IMR-90 (cell line): ENCODE measurements at regions not wholly inside any gene's neighbourhood (a gene's known extent, or its start where the extent isn't known, plus 50 kb on each side); places are given as distances from the start of the nearest gene placed in this dataset.

Experiments
- CEBPB ChIP-seq: IDR thresholded peaks from 2 replicates; pipeline ENCODE4 v1.6.1; 2012; ENCODE audit warnings: low read depth, low read length, improper control_type of control experiment
- FOS ChIP-seq: fragments of 150-350 bp; IDR thresholded peaks from 2 replicates; pipeline ENCODE4 v1.6.1; 2016; ENCODE audit warnings: low read depth, low read length
- POLR2A ChIP-seq: IDR thresholded peaks from 2 replicates; pipeline ENCODE4 v1.6.1; 2012; ENCODE audit warnings: mild to moderate bottlenecking, low read depth, low read length
- RFX5 ChIP-seq: IDR thresholded peaks from 2 replicates; pipeline ENCODE4 v1.8.0; 2012; ENCODE audit warnings: low read depth, mild to moderate bottlenecking, low read length, moderate library complexity
- TF ChIP-seq, protein P1 (sequence below): conservative IDR thresholded peaks from 2 replicates; pipeline ENCODE4 v1.5.1; 2012; ENCODE audit warnings: mild to moderate bottlenecking, low read depth, low read length, improper control_type of control experiment

DNA sequence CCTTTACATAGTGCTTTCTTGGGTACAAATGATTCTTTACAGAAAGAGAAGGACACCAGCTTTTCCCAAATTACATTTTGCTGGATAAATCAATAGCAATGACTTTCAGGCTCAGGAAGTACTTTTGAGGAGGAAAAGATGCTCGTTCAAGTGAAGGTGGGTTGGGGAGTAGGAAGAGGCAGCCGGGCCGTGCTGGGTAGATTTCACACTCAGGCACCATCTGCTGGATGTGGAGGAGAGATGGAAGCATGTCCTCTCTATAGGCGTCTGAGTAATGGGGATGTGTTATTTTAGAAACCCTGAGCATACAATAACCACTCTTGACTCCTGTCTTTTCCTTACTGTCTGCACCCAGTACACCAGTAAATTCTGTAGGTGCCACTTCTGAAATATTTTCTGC, 152.3 kb upstream of the LARGE1 start:
- no peak for TF ChIP-seq CEBPB
- no peak for TF ChIP-seq POLR2A
- TF ChIP-seq, protein P1, sequence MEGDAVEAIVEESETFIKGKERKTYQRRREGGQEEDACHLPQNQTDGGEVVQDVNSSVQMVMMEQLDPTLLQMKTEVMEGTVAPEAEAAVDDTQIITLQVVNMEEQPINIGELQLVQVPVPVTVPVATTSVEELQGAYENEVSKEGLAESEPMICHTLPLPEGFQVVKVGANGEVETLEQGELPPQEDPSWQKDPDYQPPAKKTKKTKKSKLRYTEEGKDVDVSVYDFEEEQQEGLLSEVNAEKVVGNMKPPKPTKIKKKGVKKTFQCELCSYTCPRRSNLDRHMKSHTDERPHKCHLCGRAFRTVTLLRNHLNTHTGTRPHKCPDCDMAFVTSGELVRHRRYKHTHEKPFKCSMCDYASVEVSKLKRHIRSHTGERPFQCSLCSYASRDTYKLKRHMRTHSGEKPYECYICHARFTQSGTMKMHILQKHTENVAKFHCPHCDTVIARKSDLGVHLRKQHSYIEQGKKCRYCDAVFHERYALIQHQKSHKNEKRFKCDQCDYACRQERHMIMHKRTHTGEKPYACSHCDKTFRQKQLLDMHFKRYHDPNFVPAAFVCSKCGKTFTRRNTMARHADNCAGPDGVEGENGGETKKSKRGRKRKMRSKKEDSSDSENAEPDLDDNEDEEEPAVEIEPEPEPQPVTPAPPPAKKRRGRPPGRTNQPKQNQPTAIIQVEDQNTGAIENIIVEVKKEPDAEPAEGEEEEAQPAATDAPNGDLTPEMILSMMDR: no peak
- no peak for TF ChIP-seq FOS
- TF ChIP-seq RFX5: no peak
